DND-41 (cell line): ENCODE measurements at regions not wholly inside any gene's neighbourhood (a gene's known extent, or its start where the extent isn't known, plus 50 kb on each side); places are given as distances from the start of the nearest gene placed in this dataset.

Experiments
- ATAC-seq: fragments of 200-7000 bp; cut with Tn5 transposase; 3 replicates; pipeline ENCODE4 v1.9.1; 2021; ENCODE audit warnings: low read depth; ENCODE audit not compliant: insufficient read depth
- DNase-seq: peaks from one replicate; pipeline ENCODE4 v3.0.0-alpha.2; 2020
- H2AFZ ChIP-seq: 2 replicates; pipeline ENCODE4 v1.6.0; 2012; ENCODE audit warnings: low read depth, low read length
- H3K27ac ChIP-seq: 2 replicates; pipeline ENCODE4 v1.5.1; 2012; ENCODE audit warnings: low read length, inconsistent platforms
- H3K27me3 ChIP-seq: fragments of 200-600 bp; sonication (generic); 2 replicates; pipeline ENCODE4 v1.6.0; 2012; ENCODE audit warnings: low read length, mild to moderate bottlenecking, inconsistent platforms; ENCODE audit not compliant: insufficient read depth, poor library complexity
- H3K36me3 ChIP-seq: 2 replicates; pipeline ENCODE4 v1.5.1; 2012; ENCODE audit warnings: low read length, inconsistent platforms; ENCODE audit not compliant: insufficient read depth
- H3K4me1 ChIP-seq: 2 replicates; pipeline ENCODE4 v1.5.1; 2012; ENCODE audit warnings: mild to moderate bottlenecking, low read length; ENCODE audit not compliant: insufficient read depth
- H3K4me2 ChIP-seq: 2 replicates; pipeline ENCODE4 v1.6.0; 2012; ENCODE audit warnings: mild to moderate bottlenecking, moderate library complexity, low read length, inconsistent platforms; ENCODE audit not compliant: insufficient read depth
- H3K4me3 ChIP-seq, 2 experiments: fragments of 200-600 bp in 1 of 2; shearing (Covaris generic) in 1 of 2; 2 replicates each; pipeline ENCODE4 v1.5.1; 2012 to 2016; ENCODE audit warnings: inconsistent platforms in 2 of 2, low read length in 2 of 2, mild to moderate bottlenecking in 2 of 2, low read depth in 1 of 2, moderate library complexity in 1 of 2
- H3K79me2 ChIP-seq: 2 replicates; pipeline ENCODE4 v1.6.0; 2012; ENCODE audit warnings: low read length, inconsistent platforms; ENCODE audit not compliant: insufficient read depth
- H3K9ac ChIP-seq: 2 replicates; pipeline ENCODE4 v1.6.0; 2012; ENCODE audit warnings: low read depth, mild to moderate bottlenecking, inconsistent platforms, low read length, moderate library complexity
- H3K9me3 ChIP-seq: 2 replicates; pipeline ENCODE4 v1.5.1; 2012; ENCODE audit warnings: low read length, moderate library complexity, mild to moderate bottlenecking, inconsistent platforms; ENCODE audit not compliant: insufficient read depth, severe bottlenecking
- H4K20me1 ChIP-seq: 2 replicates; pipeline ENCODE4 v1.6.0; 2012; ENCODE audit warnings: low read length; ENCODE audit not compliant: insufficient read depth
- CTCF ChIP-seq: IDR thresholded peaks from 2 replicates; pipeline ENCODE4 v1.5.1; 2012; ENCODE audit warnings: borderline replicate concordance, low read length, moderate library complexity, mild to moderate bottlenecking; ENCODE audit not compliant: poor library complexity, severe bottlenecking; ENCODE audit errors: extremely low read depth
- EZH2 ChIP-seq: IDR thresholded peaks from 3 replicates; pipeline ENCODE4 v1.6.1; 2012; ENCODE audit warnings: borderline replicate concordance, low read depth, mild to moderate bottlenecking, moderate library complexity, low read length, inconsistent platforms; ENCODE audit not compliant: severe bottlenecking

GRCh38 chr5:167915237-167915636 is 376.2 kb upstream of the WWC1 start:
- Histone ChIP-seq H3K27ac (no peak overlapping the region), H3K27me3 (no peaks in the 10 kb centered on the region), H3K4me1 (no peaks in the 10 kb centered on the region), H3K36me3 (no peaks in the 10 kb centered on the region), H3K4me2 (no peak overlapping the region), H3K9me3 (no peaks in the 10 kb centered on the region), H3K4me3 (no peak overlapping the region), H2AFZ (no peak overlapping the region), H4K20me1 (no peaks in the 10 kb centered on the region), H3K79me2 (no peaks in the 10 kb centered on the region), H3K9ac (no peak overlapping the region)
- ATAC-seq (no peak), DNase-seq (no peak)
- TF ChIP-seq EZH2 (no peak), CTCF (no peak)

- Histone ChIP-seq H3K9me3 (no peaks in the 10 kb centered on the region), H3K9ac (no peak overlapping the region), H3K4me2 (no peak overlapping the region), H3K4me1 (no peaks in the 10 kb centered on the region), H3K27ac (no peak overlapping the region), H4K20me1 (no peaks in the 10 kb centered on the region), H3K36me3 (no peaks in the 10 kb centered on the region), H2AFZ (no peak overlapping the region), H3K79me2 (no peaks in the 10 kb centered on the region), H3K4me3 (no peak overlapping the region), H3K27me3 (no peaks in the 10 kb centered on the region)
- ATAC-seq, result no peak
- no peak for TF ChIP-seq EZH2
- no peak for TF ChIP-seq CTCF
- DNase-seq, result no peak
These were observed 375.2 kb upstream of the WWC1 start for GRCh38 chr5:167916261-167916691.

- TF ChIP-seq EZH2, result no peak
- no peak for TF ChIP-seq CTCF
- no peak for ATAC-seq
- no peaks in the 10 kb centered on the region for H4K20me1 ChIP-seq
- H3K79me2 ChIP-seq, result no peaks in the 10 kb centered on the region
- no peak for DNase-seq
- H3K27me3 ChIP-seq, result no peaks in the 10 kb centered on the region
- H3K4me1 ChIP-seq, result no peaks in the 10 kb centered on the region
- H2AFZ ChIP-seq, result no peak overlapping the region
- H3K4me3 ChIP-seq, result no peak overlapping the region
- no peaks in the 10 kb centered on the region for H3K36me3 ChIP-seq
- no peak overlapping the region for H3K4me2 ChIP-seq
- H3K9ac ChIP-seq, result no peak overlapping the region
- H3K27ac ChIP-seq, result no peak overlapping the region
- no peaks in the 10 kb centered on the region for H3K9me3 ChIP-seq
These were observed 374.7 kb upstream of the WWC1 start for GRCh38 chr5:167916706-167917105.
